ENCODE measurements at regions not wholly inside any gene's neighbourhood (a gene's known extent, or its start where the extent isn't known, plus 50 kb on each side); places are given as distances from the start of the nearest gene placed in this dataset.

DNA sequence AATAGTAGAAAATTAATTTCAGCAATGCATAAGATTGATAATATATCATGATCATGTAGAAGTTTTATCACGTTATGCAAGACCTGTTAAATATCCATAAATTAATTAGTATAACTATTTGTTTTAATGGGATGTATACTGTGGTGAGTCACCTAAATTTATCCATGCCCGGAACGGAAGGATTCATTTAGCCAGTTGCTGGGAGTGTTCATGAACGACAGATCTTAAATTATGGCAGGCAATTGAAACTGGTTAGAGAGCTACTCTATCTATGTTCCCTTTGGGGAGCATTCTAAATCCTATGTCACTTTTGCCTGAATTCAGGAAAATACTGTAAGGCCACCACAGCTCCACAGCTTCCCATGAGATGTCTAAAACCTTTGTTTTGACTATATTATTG is 1950.5 kb upstream of the AGA start:
- no peak for TF ChIP-seq POLR2A (IDR thresholded peaks at IDR 0.05)
- TF ChIP-seq, protein P1, sequence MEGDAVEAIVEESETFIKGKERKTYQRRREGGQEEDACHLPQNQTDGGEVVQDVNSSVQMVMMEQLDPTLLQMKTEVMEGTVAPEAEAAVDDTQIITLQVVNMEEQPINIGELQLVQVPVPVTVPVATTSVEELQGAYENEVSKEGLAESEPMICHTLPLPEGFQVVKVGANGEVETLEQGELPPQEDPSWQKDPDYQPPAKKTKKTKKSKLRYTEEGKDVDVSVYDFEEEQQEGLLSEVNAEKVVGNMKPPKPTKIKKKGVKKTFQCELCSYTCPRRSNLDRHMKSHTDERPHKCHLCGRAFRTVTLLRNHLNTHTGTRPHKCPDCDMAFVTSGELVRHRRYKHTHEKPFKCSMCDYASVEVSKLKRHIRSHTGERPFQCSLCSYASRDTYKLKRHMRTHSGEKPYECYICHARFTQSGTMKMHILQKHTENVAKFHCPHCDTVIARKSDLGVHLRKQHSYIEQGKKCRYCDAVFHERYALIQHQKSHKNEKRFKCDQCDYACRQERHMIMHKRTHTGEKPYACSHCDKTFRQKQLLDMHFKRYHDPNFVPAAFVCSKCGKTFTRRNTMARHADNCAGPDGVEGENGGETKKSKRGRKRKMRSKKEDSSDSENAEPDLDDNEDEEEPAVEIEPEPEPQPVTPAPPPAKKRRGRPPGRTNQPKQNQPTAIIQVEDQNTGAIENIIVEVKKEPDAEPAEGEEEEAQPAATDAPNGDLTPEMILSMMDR (IDR thresholded peaks at IDR 0.05), result no peak
